HEK293T (cell line): ENCODE measurements at regions not wholly inside any gene's neighbourhood (a gene's known extent, or its start where the extent isn't known, plus 50 kb on each side); places are given as distances from the start of the nearest gene placed in this dataset.

Experiments
- CTCF ChIA-PET: fragments of 350-600 bp; formaldehyde crosslinking; extraction: SDS; loops from one replicate; lab custom pipeline; 2021; ENCODE audit warnings: antibody characterized with exemption, inconsistent platforms; lab: Yijun Ruan, JAX
- POLR2A ChIA-PET: fragments of 350-600 bp; formaldehyde crosslinking; extraction: SDS; loops from one replicate; lab custom pipeline; 2020; ENCODE audit warnings: antibody characterized with exemption, inconsistent platforms; lab: Yijun Ruan, JAX
- DNase-seq: peaks from one replicate; pipeline ENCODE4 v3.0.0; 2012; ENCODE audit warnings: mixed read lengths; ENCODE audit errors: extremely low spot score
- ARNT ChIP-seq: fragments of 450-650 bp; IDR thresholded peaks from 2 replicates; pipeline ENCODE4 v1.6.1; 2017; ENCODE audit warnings: mild to moderate bottlenecking
- BHLHE40 ChIP-seq: fragments of 450-650 bp; IDR thresholded peaks from 2 replicates; pipeline ENCODE4 v1.6.1; 2016; ENCODE audit warnings: mild to moderate bottlenecking, moderate library complexity, borderline replicate concordance
- CTBP1 ChIP-seq: fragments of 450-650 bp; IDR thresholded peaks from 2 replicates; pipeline ENCODE4 v1.6.1; 2016; ENCODE audit warnings: borderline replicate concordance
- ELF4 ChIP-seq: fragments of 450-650 bp; IDR thresholded peaks from 2 replicates; pipeline ENCODE4 v1.6.1; 2017; ENCODE audit warnings: antibody characterized with exemption
- FOXA1 ChIP-seq: fragments of 450-650 bp; IDR thresholded peaks from 2 replicates; pipeline ENCODE4 v1.6.1; 2016; ENCODE audit warnings: mild to moderate bottlenecking
- FOXK2 ChIP-seq: fragments of 450-650 bp; IDR thresholded peaks from 2 replicates; pipeline ENCODE4 v1.6.1; 2016; ENCODE audit warnings: mild to moderate bottlenecking
- FOXM1 ChIP-seq: fragments of 450-650 bp; IDR thresholded peaks from 2 replicates; pipeline ENCODE4 v1.6.1; 2017; ENCODE audit warnings: mild to moderate bottlenecking, borderline replicate concordance
- HDGF ChIP-seq: fragments of 450-650 bp; IDR thresholded peaks from 2 replicates; pipeline ENCODE4 v1.6.1; 2017; ENCODE audit warnings: antibody characterized with exemption, borderline replicate concordance
- L3MBTL2 ChIP-seq: fragments of 450-650 bp; conservative IDR thresholded peaks from 2 replicates; pipeline ENCODE4 v1.6.1; 2016; ENCODE audit warnings: mild to moderate bottlenecking
- LEF1 ChIP-seq: fragments of 450-650 bp; IDR thresholded peaks from 2 replicates; pipeline ENCODE4 v1.6.1; 2017; ENCODE audit warnings: mild to moderate bottlenecking, borderline replicate concordance
- NFRKB ChIP-seq: fragments of 450-650 bp; IDR thresholded peaks from 2 replicates; pipeline ENCODE4 v1.6.1; 2016; ENCODE audit warnings: mild to moderate bottlenecking, moderate library complexity
- PKNOX1 ChIP-seq: fragments of 450-650 bp; IDR thresholded peaks from 2 replicates; pipeline ENCODE4 v1.6.1; 2016
- SP1 ChIP-seq: fragments of 450-650 bp; IDR thresholded peaks from 2 replicates; pipeline ENCODE4 v1.6.1; 2017
- SUZ12 ChIP-seq: fragments of 450-650 bp; IDR thresholded peaks from 2 replicates; pipeline ENCODE4 v1.6.1; 2016; ENCODE audit warnings: mild to moderate bottlenecking
- TARDBP ChIP-seq: fragments of 450-650 bp; IDR thresholded peaks from 2 replicates; pipeline ENCODE4 v1.6.1; 2016
- ZNF384 ChIP-seq: fragments of 450-650 bp; IDR thresholded peaks from 2 replicates; pipeline ENCODE4 v1.6.1; 2016

- TF ChIP-seq L3MBTL2 (no peak), TARDBP (no peak), PKNOX1 (no peak), FOXK2 (no peak), FOXA1 (no peak), ELF4 (no peak), SUZ12 (no peak), SP1 (no peak), FOXM1 (no peak), ARNT (no peak), BHLHE40 (no peak), ZNF384 (no peak), CTBP1 (no peak), NFRKB (no peak), HDGF (no peak), LEF1 (no peak)
- CTCF ChIA-PET, result no interaction called here
- POLR2A ChIA-PET, result no interaction called here
- DNase-seq, result no peak
These were observed 1310.0 kb upstream of the C9orf72 start for GRCh38 chr9:28883234-28883633.

GRCh38 chr9:28887188-28887884 is 1314.1 kb upstream of the C9orf72 start:
- TF ChIP-seq FOXM1 (no peak), SUZ12 (no peak), NFRKB (no peak), PKNOX1 (no peak), ZNF384 (no peak), HDGF (no peak), L3MBTL2 (no peak)
- no peak for DNase-seq
- POLR2A ChIA-PET, result no interaction called here
- CTCF ChIA-PET, result no interaction called here

- CTCF ChIA-PET, result no interaction called here
- POLR2A ChIA-PET, result no interaction called here
- DNase-seq, result no peak
- no peak for TF ChIP-seq BHLHE40
- TF ChIP-seq ZNF384, result no peak
- TF ChIP-seq SUZ12, result no peak
- TF ChIP-seq CTBP1, result no peak
- TF ChIP-seq FOXM1, result no peak
- no peak for TF ChIP-seq LEF1
- TF ChIP-seq PKNOX1, result no peak
- TF ChIP-seq FOXA1, result no peak
- no peak for TF ChIP-seq NFRKB
- no peak for TF ChIP-seq TARDBP
- TF ChIP-seq ELF4, result no peak
- no peak for TF ChIP-seq ARNT
- no peak for TF ChIP-seq FOXK2
- TF ChIP-seq SP1, result no peak
- no peak for TF ChIP-seq HDGF
- TF ChIP-seq L3MBTL2, result no peak
These were observed 1315.5 kb upstream of the C9orf72 start for GRCh38 chr9:28888806-28889205.

- TF ChIP-seq BHLHE40 (no peak), ELF4 (no peak), SP1 (no peak), TARDBP (no peak), FOXK2 (no peak), ARNT (no peak), LEF1 (no peak), L3MBTL2 (no peak), ZNF384 (no peak), HDGF (no peak), CTBP1 (no peak), NFRKB (no peak), FOXA1 (no peak), PKNOX1 (no peak), FOXM1 (no peak), SUZ12 (no peak)
- CTCF ChIA-PET, result no interaction called here
- DNase-seq, result no peak
- POLR2A ChIA-PET, result no interaction called here
These were observed 1319.3 kb upstream of the C9orf72 start for GRCh38 chr9:28892538-28892937.

- POLR2A ChIA-PET, result no interaction called here
- CTCF ChIA-PET, result no interaction called here
- no peak for TF ChIP-seq BHLHE40
- no peak for TF ChIP-seq FOXM1
- no peak for TF ChIP-seq ELF4
- no peak for TF ChIP-seq CTBP1
- TF ChIP-seq LEF1, result no peak
- TF ChIP-seq FOXK2, result no peak
- no peak for TF ChIP-seq ZNF384
- TF ChIP-seq TARDBP, result no peak
- TF ChIP-seq NFRKB, result no peak
- TF ChIP-seq SUZ12, result no peak
- no peak for TF ChIP-seq HDGF
- no peak for TF ChIP-seq L3MBTL2
- no peak for TF ChIP-seq SP1
- no peak for DNase-seq
These were observed 1326.0 kb upstream of the C9orf72 start for GRCh38 chr9:28899267-28899666.
